ENCODE measurements at regions not wholly inside any gene's neighbourhood (a gene's known extent, or its start where the extent isn't known, plus 50 kb on each side); places are given as distances from the start of the nearest gene placed in this dataset.

- no peaks in the 10 kb centered on the region for H3K9me3 ChIP-seq
- intact Hi-C loops (cut with DNase I): no loop called here
- no peaks in the 10 kb centered on the region for H3K4me1 ChIP-seq
- WGBS, 2 donors: 88% methylated on average over 14 of the region's 14 CpGs
- no peak for DNase-seq
- TF ChIP-seq CTCF (IDR thresholded peaks at IDR 0.05): no peak
- no peak for TF ChIP-seq POLR2A (IDR thresholded peaks at IDR 0.05)
- TF ChIP-seq EP300 (IDR thresholded peaks at IDR 0.05): no peak
- TF ChIP-seq POLR2AphosphoS5 (IDR thresholded peaks at IDR 0.05): no peak
- H3K27me3 ChIP-seq: no peaks in the 10 kb centered on the region
- no peak overlapping the region for H3K4me3 ChIP-seq
- H3K27ac ChIP-seq: no peak overlapping the region
- no peaks in the 10 kb centered on the region for H3K36me3 ChIP-seq
These were observed 347.4 kb downstream of the FGF9 start for GRCh38 chr13:22018076-22018835.

- H3K27me3 ChIP-seq: no peaks in the 10 kb centered on the region
- no peaks in the 10 kb centered on the region for H3K9me3 ChIP-seq
- DNase-seq: no peak
- H3K27ac ChIP-seq: no peak overlapping the region
- intact Hi-C loops (cut with DNase I): no loop called here
- WGBS, 2 donors: 90 to 92% methylated on average over 4 of the region's 4 CpGs
- TF ChIP-seq CTCF (IDR thresholded peaks at IDR 0.05) (no peak), EP300 (IDR thresholded peaks at IDR 0.05) (no peak), POLR2AphosphoS5 (IDR thresholded peaks at IDR 0.05) (no peak), POLR2A (IDR thresholded peaks at IDR 0.05) (no peak)
- no peaks in the 10 kb centered on the region for H3K4me1 ChIP-seq
- H3K4me3 ChIP-seq: no peak overlapping the region
- no peaks in the 10 kb centered on the region for H3K36me3 ChIP-seq
These were observed 347.9 kb downstream of the FGF9 start for GRCh38 chr13:22018836-22019210.

GRCh38 chr13:22024381-22024994, 353.6 kb downstream of the FGF9 start:
- H3K27me3 ChIP-seq: no peaks in the 10 kb centered on the region
- H3K9me3 ChIP-seq: no peaks in the 10 kb centered on the region
- no peaks in the 10 kb centered on the region for H3K4me1 ChIP-seq
- TF ChIP-seq CTCF (IDR thresholded peaks at IDR 0.05) (no peak), EP300 (IDR thresholded peaks at IDR 0.05) (no peak), POLR2AphosphoS5 (IDR thresholded peaks at IDR 0.05) (no peak), POLR2A (IDR thresholded peaks at IDR 0.05) (no peak)
- H3K27ac ChIP-seq: no peak overlapping the region
- H3K4me3 ChIP-seq: no peak overlapping the region
- intact Hi-C loops (cut with DNase I): no loop called here
- no peak for DNase-seq
- WGBS, 2 donors: 82 to 87% methylated on average over 8 of the region's 8 CpGs
- H3K36me3 ChIP-seq: no peaks in the 10 kb centered on the region

- H3K27me3 ChIP-seq: no peaks in the 10 kb centered on the region
- H3K4me1 ChIP-seq: peaks cover 0 to 10% (median 0%) of the 10 kb centered on the region in 4 donors
- no peaks in the 10 kb centered on the region for H3K9me3 ChIP-seq
- H3K27ac ChIP-seq: no peak overlapping the region
- H3K4me3 ChIP-seq: no peak overlapping the region
- H3K36me3 ChIP-seq: no peaks in the 10 kb centered on the region
- no peak for TF ChIP-seq POLR2AphosphoS5 (IDR thresholded peaks at IDR 0.05)
- TF ChIP-seq POLR2A (IDR thresholded peaks at IDR 0.05): no peak
- TF ChIP-seq CTCF (IDR thresholded peaks at IDR 0.05): no peak
- no peak for TF ChIP-seq EP300 (IDR thresholded peaks at IDR 0.05)
- DNase-seq: no peak
- intact Hi-C loops (cut with DNase I): no loop called here
- WGBS, 2 donors: 90% methylated on average over 8 of the region's 8 CpGs
These were observed 356.7 kb downstream of the FGF9 start for GRCh38 chr13:22027566-22027965.
